SK-N-SH treated with all-trans-retinoic acid at 6 μM for 48 hours (cell line): ENCODE measurements at regions not wholly inside any gene's neighbourhood (a gene's known extent, or its start where the extent isn't known, plus 50 kb on each side); places are given as distances from the start of the nearest gene placed in this dataset.

Experiments
- ATAC-seq: fragments of 200-7000 bp; cut with Tn5 transposase; 3 replicates; pipeline ENCODE4 v1.9.1; 2020; ENCODE audit warnings: mild to moderate bottlenecking, moderate library complexity
- ARNTL ChIP-seq: fragments of 450-650 bp; formaldehyde crosslinking; IDR thresholded peaks from 2 replicates; pipeline ENCODE4 v1.5.0; 2020; ENCODE audit warnings: low read depth, mild to moderate bottlenecking, moderate library complexity, borderline replicate concordance
- BACH2 ChIP-seq: fragments of 250-450 bp; sonication (Bioruptor Pico); IDR thresholded peaks from 2 replicates; pipeline ENCODE4 v1.9.0; 2021; ENCODE audit warnings: mild to moderate bottlenecking, borderline replicate concordance
- CREB5 ChIP-seq: fragments of 250-450 bp; sonication (Bioruptor Pico); IDR thresholded peaks from 2 replicates; pipeline ENCODE4 v1.5.1; 2020; ENCODE audit warnings: low read depth, mild to moderate bottlenecking, moderate library complexity
- CSRNP3 ChIP-seq: fragments of 250-450 bp; sonication (Bioruptor Pico); IDR thresholded peaks from 2 replicates; pipeline ENCODE4 v1.5.1; 2021; ENCODE audit warnings: mild to moderate bottlenecking, moderate library complexity
- ESRRG ChIP-seq: fragments of 250-450 bp; sonication (Bioruptor Pico); IDR thresholded peaks from 2 replicates; pipeline ENCODE4 v1.6.1; 2021; ENCODE audit warnings: mild to moderate bottlenecking
- GLIS3 ChIP-seq: fragments of 250-450 bp; sonication (Bioruptor Pico); IDR thresholded peaks from 2 replicates; pipeline ENCODE4 v1.5.0; 2020; ENCODE audit warnings: mild to moderate bottlenecking, moderate library complexity
- OSR1 ChIP-seq: fragments of 250-450 bp; sonication (Bioruptor Pico); IDR thresholded peaks from 2 replicates; pipeline ENCODE4 v1.8.0; 2022; ENCODE audit warnings: moderate library complexity, mild to moderate bottlenecking, inconsistent platforms
- RARB ChIP-seq: fragments of 250-450 bp; sonication (Bioruptor Pico); IDR thresholded peaks from 2 replicates; pipeline ENCODE4 v1.8.0; 2021; ENCODE audit warnings: mild to moderate bottlenecking, moderate library complexity
- TOX ChIP-seq: fragments of 250-450 bp; sonication (Bioruptor Pico); IDR thresholded peaks from 2 replicates; pipeline ENCODE4 v1.8.0; 2021; ENCODE audit warnings: mild to moderate bottlenecking, moderate library complexity, borderline replicate concordance
- ZC3H10 ChIP-seq: fragments of 250-450 bp; sonication (Bioruptor Pico); IDR thresholded peaks from 2 replicates; pipeline ENCODE4 v1.5.1; 2021; ENCODE audit warnings: mild to moderate bottlenecking, moderate library complexity
- ZFP3 ChIP-seq: fragments of 250-450 bp; sonication (Bioruptor Pico); IDR thresholded peaks from 2 replicates; pipeline ENCODE4 v1.5.0; 2020; ENCODE audit warnings: mild to moderate bottlenecking, moderate library complexity
- ZFP30 ChIP-seq: fragments of 450-650 bp; formaldehyde crosslinking; IDR thresholded peaks from 2 replicates; pipeline ENCODE4 v1.5.0; 2022; ENCODE audit warnings: mild to moderate bottlenecking, moderate library complexity
- ZNF565 ChIP-seq: fragments of 450-650 bp; formaldehyde crosslinking; conservative IDR thresholded peaks from 2 replicates; pipeline ENCODE4 v1.5.0; 2020; ENCODE audit warnings: low read depth, mild to moderate bottlenecking, moderate library complexity
- ZNF8 ChIP-seq: fragments of 450-650 bp; formaldehyde crosslinking; IDR thresholded peaks from 2 replicates; pipeline ENCODE4 v1.5.0; 2020; ENCODE audit warnings: mild to moderate bottlenecking, moderate library complexity

GRCh38 chr14:30266290-30266689 is 292.7 kb upstream of the G2E3 start (continued):
- no peak for TF ChIP-seq CSRNP3 (CRISPR knock-in tag)

GRCh38 chr14:30267141-30267540 is 291.8 kb upstream of the G2E3 start:
- no peak for ATAC-seq

GRCh38 chr14:30270200-30271161 is 288.5 kb upstream of the G2E3 start:
- ATAC-seq = peak; percentile 100
- TF ChIP-seq ESRRG (no peak), OSR1 (CRISPR knock-in tag) (no peak), ZC3H10 (CRISPR knock-in tag) (no peak), CREB5 (CRISPR knock-in tag) (no peak), ZFP3 (no peak), BACH2 (CRISPR knock-in tag) (no peak)

More at GRCh38 chr14:30267141-30267540, 291.8 kb upstream of the G2E3 start:
- TF ChIP-seq RARB (CRISPR knock-in tag) (no peak), ZFP30 (CRISPR knock-in tag) (no peak), ZFP3 (no peak), TOX (CRISPR knock-in tag) (no peak), GLIS3 (CRISPR knock-in tag) (no peak), BACH2 (CRISPR knock-in tag) (no peak), CREB5 (CRISPR knock-in tag) (no peak), ESRRG (no peak), CSRNP3 (CRISPR knock-in tag) (no peak)

- ATAC-seq = no peak
- TF ChIP-seq CREB5 (CRISPR knock-in tag) (no peak), ZNF565 (no peak), ARNTL (CRISPR knock-in tag) (no peak), ZFP30 (CRISPR knock-in tag) (no peak), ZNF8 (no peak)
Observed at GRCh38 chr14:30271811-30272323, 287.1 kb upstream of the G2E3 start.

GRCh38 chr14:30272848-30273832 is 285.8 kb upstream of the G2E3 start:
- TF ChIP-seq ARNTL (CRISPR knock-in tag) (no peak), ZFP3 (no peak)

More at GRCh38 chr14:30272848-30273832, 285.8 kb upstream of the G2E3 start:
- no peak for ATAC-seq
